GM23338 (cell line): ENCODE measurements at regions not wholly inside any gene's neighbourhood (a gene's known extent, or its start where the extent isn't known, plus 50 kb on each side); places are given as distances from the start of the nearest gene placed in this dataset.

ENCODE experiments used
- CREB1 ChIP-seq: fragments of 250-450 bp; sonication (Bioruptor Pico); IDR thresholded peaks from 2 replicates; pipeline ENCODE4 v1.5.0; 2020; ENCODE audit warnings: low read depth, mild to moderate bottlenecking, moderate library complexity
- CTCF ChIP-seq, 2 experiments: fragments of 200-600 bp in 1 of 2; sonication (generic) in 1 of 2; conservative IDR thresholded peaks; 2 replicates each; pipeline versions ENCODE4 v1.5.1 to v1.6.1; 2016 to 2017; ENCODE audit warnings: antibody characterized with exemption in 2 of 2, low read depth in 2 of 2, mild to moderate bottlenecking in 2 of 2, moderate library complexity in 1 of 2
- ETS1 ChIP-seq: IDR thresholded peaks from 2 replicates; pipeline ENCODE4 v1.6.1; 2016; ENCODE audit warnings: antibody characterized with exemption
- EZH2 ChIP-seq: fragments of 200-600 bp; sonication (generic); IDR thresholded peaks from one replicate; pipeline ENCODE4 v1.8.0; 2017; ENCODE audit warnings: antibody characterized with exemption, mild to moderate bottlenecking, low read depth; ENCODE audit not compliant: unreplicated experiment
- EZH2phosphoT487 ChIP-seq: fragments of 200-600 bp; sonication (generic); IDR thresholded peaks from one replicate; pipeline ENCODE4 v1.8.1; 2018; ENCODE audit warnings: antibody characterized with exemption; ENCODE audit not compliant: unreplicated experiment
- JUNB ChIP-seq: IDR thresholded peaks from one replicate; pipeline ENCODE4 v1.6.1; 2016; ENCODE audit warnings: antibody characterized with exemption; ENCODE audit not compliant: unreplicated experiment
- NANOG ChIP-seq: IDR thresholded peaks from 2 replicates; pipeline ENCODE4 v1.6.1; 2016; ENCODE audit warnings: antibody characterized with exemption, borderline replicate concordance
- POLR2AphosphoS5 ChIP-seq: IDR thresholded peaks from 2 replicates; pipeline ENCODE4 v1.6.1; 2016; ENCODE audit warnings: antibody characterized with exemption, low read depth
- REST ChIP-seq: IDR thresholded peaks from one replicate; pipeline ENCODE4 v1.6.1; 2018; ENCODE audit warnings: antibody characterized with exemption; ENCODE audit not compliant: unreplicated experiment
- STAT1 ChIP-seq: IDR thresholded peaks from one replicate; pipeline ENCODE4 v1.6.1; 2016; ENCODE audit warnings: antibody characterized with exemption; ENCODE audit not compliant: unreplicated experiment
- ZNF331 ChIP-seq: fragments of 250-450 bp; sonication (Bioruptor Pico); IDR thresholded peaks from 2 replicates; pipeline ENCODE4 v1.5.0; 2020; ENCODE audit warnings: low read depth, mild to moderate bottlenecking, moderate library complexity

GRCh38 chr18:44213293-44213692, 467.4 kb upstream of the SETBP1 start:
- TF ChIP-seq CTCF (conservative IDR thresholded peaks at IDR 0.05; ENCODE audit: low read depth in 2 of 2), result no peak
- no peak for TF ChIP-seq JUNB
- TF ChIP-seq ETS1, result no peak
- TF ChIP-seq CREB1 (CRISPR knock-in tag), result no peak
- TF ChIP-seq POLR2AphosphoS5, result no peak
- TF ChIP-seq EZH2phosphoT487, result no peak
- no peak for TF ChIP-seq EZH2
- TF ChIP-seq REST, result no peak
- TF ChIP-seq ZNF331 (CRISPR knock-in tag), result no peak
- TF ChIP-seq NANOG, result no peak
- no peak for TF ChIP-seq STAT1
